Ascending aorta (tissue), 2 donors: ENCODE measurements at regions not wholly inside any gene's neighbourhood (a gene's known extent, or its start where the extent isn't known, plus 50 kb on each side); places are given as distances from the start of the nearest gene placed in this dataset.

Experiments
- DNase-seq, 2 donors: peaks; one replicate each; pipeline ENCODE4 v3.0.0-alpha.2; 2019; ENCODE audit warnings: low spot score in 2 of 2
- H3K27ac ChIP-seq, 2 donors: fragments of 200-600 bp; sonication (generic); one replicate each; pipeline ENCODE4 v1.5.1; 2016 to 2017; ENCODE audit warnings: mild to moderate bottlenecking in 1 of 2
- H3K27me3 ChIP-seq: fragments of 200-600 bp; sonication (generic); one replicate; pipeline ENCODE4 v1.5.1; 2017
- H3K36me3 ChIP-seq, 2 donors: fragments of 200-600 bp; sonication (generic); one replicate each; pipeline ENCODE4 v1.5.1; 2016
- H3K4me1 ChIP-seq, 2 donors: fragments of 200-600 bp; sonication (generic); one replicate each; pipeline ENCODE4 v1.5.1; 2016 to 2017; ENCODE audit warnings: mild to moderate bottlenecking in 1 of 2
- H3K4me3 ChIP-seq, 2 donors: fragments of 200-600 bp; sonication (generic); one replicate each; pipeline ENCODE4 v1.5.1; 2016 to 2017; ENCODE audit warnings: mild to moderate bottlenecking in 1 of 2
- H3K9me3 ChIP-seq, 2 donors: fragments of 200-600 bp; sonication (generic); one replicate each; pipeline ENCODE4 v1.5.1; 2016
- intact Hi-C: fragments of 100-400 bp; cut with DNase I; formaldehyde crosslinking; loops from one replicate; pipeline ENCODE4 v1.15.1; 2023
- TF ChIP-seq, protein P1 (sequence below), 3 experiments: fragments of 200-600 bp in 2 of 3; fragments of 450-650 bp in 1 of 3; sonication (generic) in 2 of 3; IDR thresholded peaks; one replicate each; pipeline ENCODE4 v1.5.1; 2016 to 2019; ENCODE audit warnings: antibody characterized with exemption in 3 of 3, mild to moderate bottlenecking in 1 of 3, moderate library complexity in 1 of 3

DNA sequence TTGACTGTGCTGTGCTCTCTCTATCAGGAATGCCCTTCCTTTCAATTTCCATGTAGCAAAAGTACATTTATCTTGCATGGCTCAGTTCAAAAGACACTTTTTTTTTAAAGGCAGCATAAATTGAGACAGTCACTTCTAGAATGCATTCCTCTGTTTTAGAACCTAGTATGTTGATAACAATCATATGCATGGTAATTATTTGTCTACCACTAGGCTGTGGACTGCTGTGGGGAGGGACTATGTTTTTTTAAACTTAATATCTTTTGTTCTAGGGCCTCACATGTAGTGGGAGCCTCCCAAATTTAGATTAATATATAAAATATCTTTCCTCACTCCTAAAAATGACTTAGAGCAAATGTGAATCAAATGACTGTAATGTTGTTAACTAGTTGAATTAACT lies 269.9 kb downstream of the MEIS1 start:
- H3K27ac ChIP-seq: no peak overlapping the region
- intact Hi-C loops: no loop called here
- H3K27me3 ChIP-seq: no peaks in the 10 kb centered on the region
- H3K4me3 ChIP-seq: no peak overlapping the region
- TF ChIP-seq, protein P1, sequence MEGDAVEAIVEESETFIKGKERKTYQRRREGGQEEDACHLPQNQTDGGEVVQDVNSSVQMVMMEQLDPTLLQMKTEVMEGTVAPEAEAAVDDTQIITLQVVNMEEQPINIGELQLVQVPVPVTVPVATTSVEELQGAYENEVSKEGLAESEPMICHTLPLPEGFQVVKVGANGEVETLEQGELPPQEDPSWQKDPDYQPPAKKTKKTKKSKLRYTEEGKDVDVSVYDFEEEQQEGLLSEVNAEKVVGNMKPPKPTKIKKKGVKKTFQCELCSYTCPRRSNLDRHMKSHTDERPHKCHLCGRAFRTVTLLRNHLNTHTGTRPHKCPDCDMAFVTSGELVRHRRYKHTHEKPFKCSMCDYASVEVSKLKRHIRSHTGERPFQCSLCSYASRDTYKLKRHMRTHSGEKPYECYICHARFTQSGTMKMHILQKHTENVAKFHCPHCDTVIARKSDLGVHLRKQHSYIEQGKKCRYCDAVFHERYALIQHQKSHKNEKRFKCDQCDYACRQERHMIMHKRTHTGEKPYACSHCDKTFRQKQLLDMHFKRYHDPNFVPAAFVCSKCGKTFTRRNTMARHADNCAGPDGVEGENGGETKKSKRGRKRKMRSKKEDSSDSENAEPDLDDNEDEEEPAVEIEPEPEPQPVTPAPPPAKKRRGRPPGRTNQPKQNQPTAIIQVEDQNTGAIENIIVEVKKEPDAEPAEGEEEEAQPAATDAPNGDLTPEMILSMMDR (IDR thresholded peaks at IDR 0.05): no peak
- H3K4me1 ChIP-seq: no peaks in the 10 kb centered on the region
- H3K9me3 ChIP-seq: no peaks in the 10 kb centered on the region
- H3K36me3 ChIP-seq: no peaks in the 10 kb centered on the region
- no peak for DNase-seq

DNA sequence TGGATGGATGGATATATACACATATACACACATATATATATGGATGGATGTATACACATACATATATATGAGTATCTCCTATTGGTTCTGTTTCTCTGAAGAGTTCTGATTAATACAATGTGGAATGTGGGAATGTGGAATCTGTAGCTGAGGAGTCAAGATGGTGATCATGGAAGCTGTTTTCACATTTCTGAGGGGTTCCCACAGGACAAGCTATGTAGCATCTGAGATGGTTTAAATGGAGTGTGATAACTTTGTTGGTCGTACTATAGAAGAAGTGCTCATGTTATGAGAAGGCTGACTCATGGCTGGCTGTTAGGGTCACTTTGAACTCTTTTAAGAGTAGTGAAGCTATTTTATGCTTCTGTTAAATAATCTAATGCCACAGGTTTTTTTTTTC lies 279.7 kb downstream of the MEIS1 start:
- TF ChIP-seq, protein P1 (IDR thresholded peaks at IDR 0.05): no peak
- H3K36me3 ChIP-seq: no peaks in the 10 kb centered on the region
- no peak overlapping the region for H3K27ac ChIP-seq
- DNase-seq: no peak
- no peaks in the 10 kb centered on the region for H3K4me1 ChIP-seq
- no peaks in the 10 kb centered on the region for H3K27me3 ChIP-seq
- no peaks in the 10 kb centered on the region for H3K9me3 ChIP-seq
- intact Hi-C loops: no loop called here
- no peak overlapping the region for H3K4me3 ChIP-seq

DNA sequence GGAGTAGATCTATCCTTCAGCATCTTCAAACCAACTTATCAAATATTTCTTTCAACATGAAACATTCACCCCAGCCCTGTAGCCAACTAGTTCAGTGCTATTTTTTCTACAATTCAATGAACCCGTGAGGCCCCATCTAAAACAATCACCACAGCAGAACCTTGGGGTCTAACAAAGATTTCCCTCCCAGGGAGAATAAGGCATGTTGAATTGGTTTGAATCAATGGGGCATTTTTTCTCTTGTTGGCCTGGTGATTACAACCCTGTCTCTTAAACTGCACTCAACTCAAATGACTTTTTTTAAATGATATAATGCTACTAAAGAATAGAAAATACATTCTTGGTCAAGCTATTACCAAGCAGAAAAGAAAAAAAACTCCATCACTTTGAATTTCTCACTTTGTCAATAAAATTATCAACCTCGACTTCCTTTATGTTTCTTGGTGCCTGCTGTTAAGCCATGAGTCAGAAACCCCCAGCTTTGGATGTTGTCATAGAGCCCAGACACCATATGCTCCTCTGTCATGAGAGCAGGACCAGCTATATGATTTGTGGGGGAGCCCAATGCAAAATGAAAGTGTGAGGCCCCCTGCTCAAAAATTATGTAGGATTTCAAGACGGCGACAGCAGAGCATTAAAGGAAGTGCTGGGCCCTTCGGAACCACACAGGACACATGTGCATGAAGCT lies 282.4 kb downstream of the MEIS1 start:
- Histone ChIP-seq H3K27me3 (no peaks in the 10 kb centered on the region), H3K4me3 (no peak overlapping the region), H3K4me1 (no peaks in the 10 kb centered on the region), H3K27ac (no peak overlapping the region), H3K36me3 (no peaks in the 10 kb centered on the region), H3K9me3 (no peaks in the 10 kb centered on the region)
- TF ChIP-seq, protein P1 (IDR thresholded peaks at IDR 0.05): no peak
- intact Hi-C loops: no loop called here
- DNase-seq: no peak

DNA sequence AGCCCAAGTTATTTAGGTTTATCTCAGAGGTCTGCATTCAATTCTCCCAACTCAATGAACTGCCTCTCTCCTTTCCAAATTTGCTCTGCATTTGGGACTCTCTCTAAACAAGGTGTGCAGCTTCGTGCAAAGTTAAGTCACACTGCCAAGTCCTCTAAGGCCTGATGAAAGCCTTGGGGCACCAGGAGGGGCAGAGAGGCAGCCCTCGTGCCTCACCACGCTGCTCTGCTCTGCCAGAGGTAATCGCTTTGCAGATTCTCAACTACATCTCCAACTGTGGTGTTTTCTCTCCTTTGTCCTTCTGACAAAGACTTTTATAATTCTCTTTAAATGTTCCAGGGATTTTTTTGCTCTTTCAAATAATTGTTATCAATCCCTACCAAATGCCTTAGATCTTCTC lies 283.0 kb downstream of the MEIS1 start:
- intact Hi-C loops: no loop called here
- H3K4me3 ChIP-seq: no peak overlapping the region
- H3K9me3 ChIP-seq: no peaks in the 10 kb centered on the region
- H3K4me1 ChIP-seq: no peaks in the 10 kb centered on the region
- no peak for DNase-seq
- no peak overlapping the region for H3K27ac ChIP-seq
- TF ChIP-seq, protein P1 (IDR thresholded peaks at IDR 0.05): no peak
- H3K36me3 ChIP-seq: no peaks in the 10 kb centered on the region
- no peaks in the 10 kb centered on the region for H3K27me3 ChIP-seq

DNA sequence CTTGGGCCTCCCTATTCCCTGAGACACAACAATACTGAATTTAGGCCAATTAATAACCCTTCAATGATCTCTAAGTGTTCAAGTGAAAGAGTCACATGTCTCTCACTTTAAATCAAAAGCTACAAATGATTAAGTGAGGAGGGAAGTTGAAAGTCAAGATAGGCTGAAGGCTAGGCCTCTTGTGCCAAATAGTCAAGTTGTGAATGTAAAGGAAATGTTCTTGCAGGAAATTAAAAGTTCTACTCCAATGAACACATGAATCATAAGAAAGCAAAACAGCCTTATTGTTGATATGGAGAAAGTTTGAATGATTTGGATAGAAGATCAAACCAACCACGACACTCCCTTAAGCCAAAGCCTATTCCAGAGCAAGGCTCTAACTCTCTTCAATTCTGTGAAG lies 286.9 kb downstream of the MEIS1 start:
- intact Hi-C loops: no loop called here

More for the DNA sequence above, 286.9 kb downstream of the MEIS1 start:
- H3K27me3 ChIP-seq: no peaks in the 10 kb centered on the region
- no peak for DNase-seq
- no peaks in the 10 kb centered on the region for H3K36me3 ChIP-seq
- H3K9me3 ChIP-seq: no peaks in the 10 kb centered on the region
- H3K4me1 ChIP-seq: no peaks in the 10 kb centered on the region
- H3K4me3 ChIP-seq: no peak overlapping the region
- H3K27ac ChIP-seq: no peak overlapping the region
- TF ChIP-seq, protein P1 (IDR thresholded peaks at IDR 0.05): no peak
